ENCODE measurements at regions not wholly inside any gene's neighbourhood (a gene's known extent, or its start where the extent isn't known, plus 50 kb on each side); places are given as distances from the start of the nearest gene placed in this dataset.

- TF ChIP-seq ZNF274 (IDR thresholded peaks at IDR 0.05; ENCODE audit: low read depth, low read length) (no peak), YY1 (IDR thresholded peaks at IDR 0.05; ENCODE audit: insufficient read depth, insufficient read length) (no peak), SUZ12 (IDR thresholded peaks at IDR 0.05; ENCODE audit: extremely low read depth, insufficient read depth, insufficient read length) (no peak)
Measured at GRCh38 chr3:16055606-16056211, 118.8 kb upstream of the GALNT15 start.
